MM.1S (cell line): ENCODE measurements at regions not wholly inside any gene's neighbourhood (a gene's known extent, or its start where the extent isn't known, plus 50 kb on each side); places are given as distances from the start of the nearest gene placed in this dataset.

Experiments used
- EZH2phosphoT487 ChIP-seq: fragments of 300-600 bp; sonication (generic); IDR thresholded peaks from 2 replicates; pipeline ENCODE4 v1.6.1; 2018; ENCODE audit warnings: antibody characterized with exemption, low read length
- TF ChIP-seq, protein P1 (sequence below): fragments of 300-600 bp; sonication (generic); IDR thresholded peaks from 2 replicates; pipeline ENCODE4 v1.5.1; 2016; ENCODE audit warnings: antibody characterized with exemption, low read length, mixed read lengths

DNA sequence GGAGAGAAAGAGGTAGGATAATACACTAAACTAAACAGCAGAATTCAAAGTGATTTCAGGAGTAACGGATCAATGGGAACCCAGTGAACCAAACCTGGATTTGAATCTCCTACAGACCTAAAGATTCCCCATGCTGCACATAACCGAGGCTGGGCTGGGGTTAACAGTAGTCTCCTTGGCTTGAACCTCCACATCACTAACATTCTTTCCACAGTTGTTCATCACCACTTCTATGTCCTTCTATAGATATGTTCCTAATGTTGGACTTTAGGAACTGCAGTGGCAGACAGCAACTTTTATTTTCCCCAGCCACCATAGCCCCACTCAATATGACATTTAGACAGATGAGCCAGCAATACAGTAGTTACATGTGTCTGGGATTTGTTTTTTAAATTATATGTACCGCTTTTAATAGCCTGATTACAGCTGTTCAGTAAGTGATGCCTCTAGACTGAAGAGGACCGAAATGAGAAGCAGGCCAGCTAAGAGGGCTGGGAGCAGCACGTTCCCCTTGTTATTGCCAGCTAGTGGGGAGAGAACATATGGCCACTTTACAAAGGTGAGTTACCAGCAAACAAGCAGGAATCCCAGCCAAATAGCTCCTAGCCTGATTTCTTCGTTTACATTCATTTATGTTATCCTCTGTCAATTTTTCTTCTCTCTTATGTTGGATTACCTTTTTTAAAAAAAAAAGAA lies 472.6 kb upstream of the CDIN1 start:
- TF ChIP-seq, protein P1, sequence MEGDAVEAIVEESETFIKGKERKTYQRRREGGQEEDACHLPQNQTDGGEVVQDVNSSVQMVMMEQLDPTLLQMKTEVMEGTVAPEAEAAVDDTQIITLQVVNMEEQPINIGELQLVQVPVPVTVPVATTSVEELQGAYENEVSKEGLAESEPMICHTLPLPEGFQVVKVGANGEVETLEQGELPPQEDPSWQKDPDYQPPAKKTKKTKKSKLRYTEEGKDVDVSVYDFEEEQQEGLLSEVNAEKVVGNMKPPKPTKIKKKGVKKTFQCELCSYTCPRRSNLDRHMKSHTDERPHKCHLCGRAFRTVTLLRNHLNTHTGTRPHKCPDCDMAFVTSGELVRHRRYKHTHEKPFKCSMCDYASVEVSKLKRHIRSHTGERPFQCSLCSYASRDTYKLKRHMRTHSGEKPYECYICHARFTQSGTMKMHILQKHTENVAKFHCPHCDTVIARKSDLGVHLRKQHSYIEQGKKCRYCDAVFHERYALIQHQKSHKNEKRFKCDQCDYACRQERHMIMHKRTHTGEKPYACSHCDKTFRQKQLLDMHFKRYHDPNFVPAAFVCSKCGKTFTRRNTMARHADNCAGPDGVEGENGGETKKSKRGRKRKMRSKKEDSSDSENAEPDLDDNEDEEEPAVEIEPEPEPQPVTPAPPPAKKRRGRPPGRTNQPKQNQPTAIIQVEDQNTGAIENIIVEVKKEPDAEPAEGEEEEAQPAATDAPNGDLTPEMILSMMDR = no peak
- TF ChIP-seq EZH2phosphoT487 = no peak
